GM21529 (cell line): ENCODE measurements at regions not wholly inside any gene's neighbourhood (a gene's known extent, or its start where the extent isn't known, plus 50 kb on each side); places are given as distances from the start of the nearest gene placed in this dataset.
"Not testable (repeated sequence)": the region's sequence is repeated elsewhere in the genome, so short reads cannot be mapped to it uniquely, and the experiment has no call there.

Experiments
- ATAC-seq: cut with Tn5 transposase; IDR thresholded peaks from one replicate; pipeline ENCODE4 v1.9.1; 2021; ENCODE audit not compliant: unreplicated experiment

DNA sequence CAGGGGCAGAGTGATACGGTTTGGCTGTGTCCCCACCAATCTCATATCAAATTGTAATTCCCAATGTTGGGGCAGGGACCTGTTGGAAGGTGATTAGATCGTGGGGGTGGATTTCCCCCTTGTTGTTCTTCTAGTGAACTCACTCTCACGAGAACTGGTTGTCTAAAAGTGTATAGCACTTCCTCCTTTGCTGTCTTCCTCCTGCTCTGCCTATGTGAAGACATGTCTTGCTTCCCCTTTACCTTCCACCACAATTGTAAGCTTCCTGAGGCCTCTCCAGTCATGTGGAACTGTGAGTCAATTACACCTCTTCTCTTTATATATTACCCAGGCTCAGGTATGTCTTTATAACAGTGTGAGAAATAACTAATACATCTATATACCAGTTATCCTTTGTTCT is 706.4 kb upstream of the KLHL1 start:
- ATAC-seq = no peak

DNA sequence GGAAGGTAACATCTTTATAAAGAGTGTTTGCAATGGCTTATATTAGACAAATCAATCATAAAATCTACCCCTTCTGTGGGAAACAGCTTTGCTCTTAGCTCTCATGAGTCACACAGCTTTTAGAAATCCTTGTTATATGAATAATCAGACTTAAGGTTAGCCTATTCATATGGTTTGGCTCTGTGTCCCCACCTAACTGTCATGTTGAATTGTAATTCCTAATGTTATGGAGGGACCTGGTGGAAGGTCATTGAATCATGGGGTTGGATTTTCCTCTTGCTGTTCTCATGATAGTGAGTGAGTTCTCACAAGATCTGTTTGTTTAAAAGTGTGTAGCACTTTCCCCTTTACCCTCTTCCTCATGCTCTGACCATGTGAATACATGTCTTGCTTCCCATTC is 704.2 kb upstream of the KLHL1 start:
- ATAC-seq = no peak

DNA sequence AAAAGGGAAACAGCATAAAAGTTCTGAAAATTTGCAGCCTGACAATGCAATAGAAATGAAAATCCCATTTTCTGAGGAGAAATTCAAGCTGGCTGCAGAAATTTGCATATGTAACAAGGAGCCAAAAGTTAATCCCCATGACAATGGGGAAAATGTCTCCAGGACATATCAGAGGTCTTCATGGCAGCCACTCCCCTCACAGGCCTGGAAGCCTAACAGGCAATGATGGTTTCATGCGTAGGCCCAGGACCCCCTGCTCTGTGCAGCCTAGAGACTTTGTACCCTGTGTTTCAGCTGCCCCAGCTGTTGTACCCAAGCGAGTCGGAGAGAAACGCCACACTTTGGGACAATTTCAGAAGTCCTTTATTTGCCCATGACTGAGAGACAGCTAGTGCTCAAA is 701.3 kb upstream of the KLHL1 start:
- ATAC-seq = no peak

DNA sequence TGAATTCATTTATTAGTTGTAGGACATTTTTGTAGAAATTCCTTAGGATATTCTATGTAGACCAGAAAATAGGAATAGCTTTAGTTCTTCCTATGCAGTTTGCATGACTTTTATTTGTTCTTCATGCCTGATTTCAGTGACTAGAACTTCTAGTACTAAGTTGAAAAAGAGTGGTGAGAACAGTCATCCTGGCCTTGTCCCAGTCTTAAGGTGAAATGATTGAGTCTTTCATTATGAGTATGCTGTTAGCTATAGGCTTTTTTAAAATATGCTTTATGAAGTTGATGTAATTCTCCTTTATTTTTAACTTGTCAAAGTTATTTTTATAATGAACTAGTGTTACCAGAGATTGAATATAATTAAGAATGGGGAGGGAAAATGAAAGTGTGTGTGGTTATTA is 690.1 kb upstream of the KLHL1 start:
- ATAC-seq = no peak

DNA sequence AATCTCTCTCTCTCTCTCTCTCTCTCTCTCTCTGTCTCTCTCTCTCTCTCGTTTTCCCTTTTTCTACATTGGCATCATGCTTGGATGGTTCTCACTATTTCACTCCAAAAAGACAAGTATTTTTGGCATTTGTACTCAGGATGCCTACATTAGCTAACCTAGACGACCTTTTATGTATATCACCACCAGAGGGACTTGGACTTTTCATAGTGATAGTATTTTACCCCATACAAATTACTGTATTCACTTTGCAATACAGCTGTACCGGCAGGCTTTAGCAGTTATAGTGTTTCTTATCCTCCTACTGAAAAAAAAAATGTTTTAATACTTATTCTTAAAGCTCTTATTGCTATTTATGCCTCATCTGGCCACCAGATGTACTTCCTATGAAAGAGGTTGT is 687.2 kb upstream of the KLHL1 start:
- ATAC-seq = no peak

DNA sequence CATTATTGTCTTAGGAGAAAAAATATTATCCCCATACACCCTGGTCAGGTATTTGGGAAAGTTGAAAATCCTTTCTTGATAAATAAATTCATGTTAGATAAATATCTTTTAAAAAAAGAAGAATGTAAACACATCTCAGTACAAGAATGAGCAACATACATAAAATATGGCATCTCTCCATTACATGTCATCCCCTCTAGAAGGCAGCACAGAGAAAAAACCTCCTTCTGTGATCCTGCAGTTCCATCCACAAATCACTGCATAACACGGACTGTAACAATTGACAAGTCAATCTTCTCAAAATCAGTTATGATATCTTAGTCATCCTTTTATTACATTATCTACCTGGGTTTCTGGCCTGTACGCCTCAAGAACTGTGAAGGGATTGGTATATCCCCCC is 683.9 kb upstream of the KLHL1 start:
- no peak for ATAC-seq

DNA sequence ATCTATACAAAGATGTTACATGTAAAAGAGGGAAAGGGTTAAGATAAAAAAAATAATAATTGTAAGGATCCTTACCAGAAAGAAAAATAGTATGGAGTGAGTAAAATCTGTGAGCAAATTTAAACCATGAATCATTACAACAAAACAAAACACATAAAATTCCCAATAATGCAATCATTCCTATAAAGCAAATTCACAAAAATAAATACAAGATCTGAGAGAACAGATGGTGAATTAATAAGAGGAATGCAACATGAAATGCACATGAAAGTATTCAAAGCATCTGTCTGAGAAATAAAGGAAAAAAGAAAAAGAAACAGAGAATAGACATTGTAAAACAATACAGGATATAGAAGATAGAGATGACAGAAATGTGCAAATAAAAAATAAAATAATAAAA is 681.5 kb upstream of the KLHL1 start:
- ATAC-seq = no peak

DNA sequence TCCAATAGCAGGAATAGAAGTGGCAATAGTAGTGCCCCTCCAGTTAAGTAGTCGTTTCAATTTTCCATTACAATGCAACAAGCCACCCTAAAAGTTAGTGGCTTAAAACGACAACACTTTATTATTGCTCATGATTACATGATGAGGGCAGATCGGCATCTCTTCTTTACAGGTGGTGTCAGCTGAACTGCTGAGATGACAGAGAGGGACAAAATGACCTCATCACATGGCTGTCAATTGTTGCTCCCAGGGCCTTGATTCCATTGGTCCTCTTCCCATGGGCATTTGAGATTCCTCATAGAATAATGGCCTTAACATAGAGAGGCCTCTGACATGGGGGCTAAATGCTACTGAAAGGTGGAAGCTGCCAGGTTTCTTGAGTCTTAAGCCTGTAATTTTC is 679.8 kb upstream of the KLHL1 start:
- no peak for ATAC-seq

DNA sequence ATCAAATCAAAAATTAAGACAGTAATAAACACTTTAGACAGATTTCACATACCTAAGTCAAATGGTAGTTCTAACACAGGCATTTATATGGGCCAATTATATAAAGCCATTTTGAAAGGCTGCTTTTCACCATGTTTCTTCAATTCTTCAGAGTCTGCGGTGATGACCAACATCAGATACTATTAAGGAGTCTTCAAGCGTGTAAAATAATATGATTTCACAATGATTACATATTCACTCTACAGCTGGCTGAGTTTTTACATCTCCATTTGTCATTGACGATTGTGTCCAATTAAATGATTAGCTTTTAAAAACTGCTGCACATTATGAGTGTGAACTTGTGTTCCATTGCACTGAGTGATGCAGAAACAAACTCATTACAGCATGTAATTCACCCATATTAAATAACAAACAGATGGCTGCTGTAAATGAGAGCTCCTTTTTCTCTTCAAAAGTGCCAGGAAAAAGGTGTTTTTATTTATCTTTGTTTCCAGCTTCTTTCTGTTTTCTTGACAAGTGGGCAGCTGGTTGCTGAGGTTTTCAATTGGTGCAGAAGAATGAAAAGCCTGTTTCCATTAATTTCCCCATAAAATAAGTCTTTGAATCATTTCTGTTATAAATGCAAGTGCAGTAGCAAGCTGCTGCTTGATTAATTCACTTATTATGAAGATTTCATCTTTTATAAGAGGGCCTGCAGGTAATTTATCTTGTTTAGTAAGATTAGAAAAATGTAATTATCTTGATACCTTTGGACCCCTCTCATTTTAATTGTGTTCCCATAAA is 676.1 kb upstream of the KLHL1 start:
- no peak for ATAC-seq

DNA sequence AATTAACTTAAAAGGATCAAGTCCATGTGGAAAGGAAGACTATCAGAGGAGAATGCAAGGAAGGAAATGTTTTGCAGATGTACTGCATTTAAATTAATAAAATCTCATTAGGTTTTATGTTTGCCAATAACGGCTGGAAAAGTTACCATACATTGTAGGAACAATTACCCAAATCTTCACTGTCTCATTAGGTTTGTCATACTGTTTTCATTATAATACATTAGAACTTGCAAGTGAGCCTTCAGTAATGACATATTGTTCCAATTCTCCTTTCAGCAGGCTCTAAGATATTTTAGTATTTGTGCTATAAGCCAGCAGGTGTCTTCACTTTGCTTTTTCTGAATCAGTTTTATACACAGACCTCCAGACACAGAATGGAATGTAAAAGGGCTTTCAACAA is 661.6 kb upstream of the KLHL1 start:
- ATAC-seq = no peak

DNA sequence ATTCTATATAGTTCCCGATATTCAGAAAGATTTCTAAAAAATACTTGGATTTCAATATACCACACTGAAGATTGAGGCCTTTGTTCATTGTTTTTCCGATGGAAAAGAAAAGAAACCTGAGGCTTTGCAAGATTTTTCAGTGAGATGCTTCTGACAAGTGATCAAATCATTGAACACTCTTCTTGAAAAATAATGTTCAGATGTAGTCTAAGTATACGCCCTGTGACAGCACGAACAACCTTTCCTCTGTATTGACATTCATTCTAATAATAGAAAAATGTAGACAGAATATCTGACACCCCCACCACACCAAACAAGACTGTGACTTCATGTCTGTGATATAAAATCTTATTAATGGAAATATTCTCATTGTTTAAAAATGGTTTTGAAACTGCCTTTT is 650.7 kb upstream of the KLHL1 start:
- ATAC-seq = no peak

DNA sequence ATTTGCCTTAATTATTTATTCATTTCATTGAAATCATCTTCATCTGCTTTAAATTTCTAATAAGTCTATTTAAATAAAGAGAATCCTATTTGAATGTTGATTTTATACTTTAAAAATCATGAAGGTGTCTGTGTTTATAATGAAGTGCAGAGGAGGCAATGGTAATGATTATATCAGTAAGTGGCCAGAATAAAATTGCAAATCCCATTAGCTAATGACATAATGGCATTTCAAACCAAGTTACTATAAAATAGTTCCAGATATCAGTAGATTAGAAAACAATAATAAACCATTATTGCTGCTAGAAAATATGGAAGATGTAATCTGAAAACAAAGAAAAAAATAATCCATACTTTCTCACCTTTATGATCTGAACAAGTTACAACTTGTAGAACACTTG is 647.8 kb upstream of the KLHL1 start:
- no peak for ATAC-seq

DNA sequence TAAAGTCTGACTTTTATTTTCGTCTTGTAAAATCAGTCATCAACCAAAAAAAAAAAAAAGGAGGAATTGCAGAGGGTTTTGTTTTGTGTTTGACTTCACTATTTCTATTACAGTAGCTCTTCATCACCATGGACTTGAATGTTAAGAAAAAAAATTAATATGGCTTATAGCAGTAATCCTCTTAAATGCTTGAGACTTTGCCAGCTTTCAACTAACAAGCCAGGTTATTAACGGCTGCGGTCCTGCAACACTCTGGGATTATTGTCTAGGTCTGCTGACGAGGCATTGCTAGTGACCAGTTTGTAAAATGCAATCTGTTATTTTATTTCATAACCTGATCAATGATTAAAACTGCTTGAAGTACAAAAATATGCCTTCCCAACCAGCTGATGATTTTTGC is 647.2 kb upstream of the KLHL1 start:
- ATAC-seq = no peak

DNA sequence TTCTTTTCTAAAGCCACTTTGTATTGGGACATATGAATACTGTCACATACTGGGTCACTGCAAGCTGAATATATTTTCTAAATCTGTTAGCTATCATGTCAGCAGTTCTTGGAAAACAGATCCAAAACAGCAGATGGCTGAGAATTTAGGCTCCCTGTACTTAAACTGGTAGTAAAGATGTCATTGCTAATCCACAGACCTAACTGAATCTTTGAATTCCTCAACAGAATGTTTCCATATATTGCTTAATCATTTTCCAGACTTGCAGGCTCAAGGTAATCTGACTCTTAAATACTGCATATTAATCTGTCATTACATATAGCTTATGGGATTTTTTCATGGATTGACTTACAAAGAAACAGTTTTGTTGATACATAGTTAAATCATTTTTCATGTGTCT is 639.0 kb upstream of the KLHL1 start:
- no peak for ATAC-seq

DNA sequence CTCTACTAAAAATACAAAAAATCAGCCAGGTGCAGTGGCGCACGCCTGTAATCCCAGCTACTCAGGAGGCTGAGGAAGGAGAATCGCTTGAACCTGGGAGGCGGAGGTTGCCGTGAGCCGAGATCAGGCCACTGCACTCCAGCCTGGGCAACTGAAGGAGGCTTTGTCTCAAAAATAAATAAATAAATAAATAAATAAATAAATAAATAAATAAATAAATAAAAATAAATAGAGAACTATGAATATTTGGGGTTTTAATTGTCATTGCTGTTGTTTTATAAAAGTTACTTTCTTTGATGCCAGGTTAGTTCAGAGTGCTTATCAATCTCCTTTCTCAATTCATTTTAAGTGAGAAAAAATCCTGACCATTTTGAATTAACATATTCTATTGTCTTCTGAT is 638.2 kb upstream of the KLHL1 start:
- not testable (repeated sequence) for ATAC-seq

DNA sequence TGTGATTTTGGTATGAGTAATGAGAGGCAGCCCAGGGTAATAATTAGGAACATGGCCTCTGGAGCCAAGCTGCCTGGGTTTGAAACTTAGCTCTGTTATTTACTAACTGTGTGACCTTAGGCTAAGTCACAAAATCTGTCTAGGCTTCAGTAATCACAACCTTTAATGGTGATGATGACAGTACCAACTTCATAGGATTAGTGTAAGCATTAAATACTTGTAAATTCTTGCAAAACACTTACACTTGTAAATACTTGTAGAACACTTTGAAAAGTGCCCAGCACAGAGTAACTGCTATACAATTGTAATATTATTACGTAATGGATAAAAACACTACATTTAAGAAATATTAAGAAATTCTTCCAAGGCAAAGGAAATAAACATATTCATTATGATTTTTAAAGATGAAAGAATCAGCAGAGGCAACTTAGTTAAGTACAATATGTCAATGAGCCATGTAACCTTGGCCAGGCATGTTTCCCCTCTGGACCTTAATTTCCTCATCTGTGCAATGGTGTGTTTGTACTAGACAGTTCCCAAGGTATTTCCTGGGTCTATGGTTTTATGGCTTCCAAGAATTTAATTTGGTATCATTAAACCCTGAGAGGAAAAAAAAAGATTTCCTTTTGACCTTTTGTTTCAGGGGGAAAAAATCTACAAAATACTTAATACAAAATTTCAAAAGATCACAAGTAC is 628.5 kb upstream of the KLHL1 start:
- ATAC-seq = no peak

DNA sequence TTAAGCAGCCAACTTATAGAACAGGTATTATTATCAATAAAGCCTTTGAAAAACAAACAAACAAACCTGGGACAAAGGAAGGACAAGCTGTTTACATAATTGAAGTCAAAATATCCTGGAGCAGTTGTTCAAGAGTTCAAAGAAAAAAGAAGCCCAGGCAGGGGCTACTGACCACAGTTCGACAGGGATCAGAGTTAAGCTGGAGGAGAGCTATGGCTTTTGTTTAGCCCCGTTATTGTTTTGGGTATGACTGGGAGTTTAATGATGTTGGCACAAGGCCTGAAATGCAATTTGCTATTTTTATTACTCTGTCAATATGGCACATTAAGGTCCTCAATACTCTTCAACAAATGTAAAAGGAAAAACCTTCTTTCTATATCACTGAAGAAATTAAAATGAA is 624.4 kb upstream of the KLHL1 start:
- ATAC-seq = no peak

DNA sequence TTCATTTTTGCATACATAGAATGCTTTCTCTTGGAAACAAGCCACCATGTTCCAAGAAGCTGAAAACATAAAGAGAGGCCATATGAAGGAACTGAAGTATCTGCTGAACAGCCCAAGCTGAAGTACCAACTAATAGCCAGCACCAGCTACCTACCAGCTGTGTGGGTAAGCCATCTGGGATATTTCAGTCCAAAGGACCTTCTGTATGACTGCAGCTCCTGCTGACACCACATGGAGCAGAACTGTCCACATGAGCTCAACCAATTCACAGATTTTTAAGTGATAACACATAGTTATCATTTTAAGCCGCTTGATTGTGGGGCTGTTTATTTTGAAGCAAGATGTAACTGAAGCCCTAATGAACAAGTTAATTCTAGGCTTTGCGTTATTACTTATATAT is 621.1 kb upstream of the KLHL1 start:
- no peak for ATAC-seq

DNA sequence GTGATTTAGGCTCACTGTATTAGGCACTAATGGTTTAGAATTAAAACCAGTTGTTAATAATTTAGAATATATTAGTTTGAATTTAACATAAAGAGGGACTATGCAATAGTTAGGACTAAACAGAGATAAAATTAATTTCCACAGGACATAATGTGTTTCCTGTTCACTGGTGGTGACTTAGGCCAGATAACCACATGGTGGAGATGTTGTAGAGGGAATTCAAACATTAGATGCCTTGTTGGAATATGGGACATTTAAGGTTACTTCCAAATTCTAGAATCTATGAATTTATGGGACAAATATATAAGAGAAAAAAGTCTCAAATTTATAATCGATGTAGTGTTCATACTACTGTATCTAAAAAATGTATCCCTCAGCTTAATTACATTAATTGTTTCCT is 615.5 kb upstream of the KLHL1 start:
- ATAC-seq = no peak

DNA sequence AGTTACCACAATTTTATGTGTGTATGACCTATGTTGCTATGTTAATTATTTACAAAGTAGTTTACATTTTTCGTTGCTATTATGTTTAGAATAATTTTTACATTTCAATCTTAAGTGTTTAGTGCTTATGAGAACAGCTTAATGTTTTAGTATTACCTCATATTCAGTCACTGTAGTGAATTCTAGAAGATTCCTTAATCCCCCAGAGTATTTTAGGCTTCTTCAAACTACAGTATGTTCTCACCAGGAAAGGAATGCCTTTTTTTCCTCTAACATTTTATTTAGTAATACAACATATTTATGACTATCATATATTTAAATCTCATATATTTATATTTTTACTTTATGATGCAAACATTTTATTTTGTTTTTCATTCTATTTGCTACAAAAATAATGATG is 612.1 kb upstream of the KLHL1 start:
- no peak for ATAC-seq

DNA sequence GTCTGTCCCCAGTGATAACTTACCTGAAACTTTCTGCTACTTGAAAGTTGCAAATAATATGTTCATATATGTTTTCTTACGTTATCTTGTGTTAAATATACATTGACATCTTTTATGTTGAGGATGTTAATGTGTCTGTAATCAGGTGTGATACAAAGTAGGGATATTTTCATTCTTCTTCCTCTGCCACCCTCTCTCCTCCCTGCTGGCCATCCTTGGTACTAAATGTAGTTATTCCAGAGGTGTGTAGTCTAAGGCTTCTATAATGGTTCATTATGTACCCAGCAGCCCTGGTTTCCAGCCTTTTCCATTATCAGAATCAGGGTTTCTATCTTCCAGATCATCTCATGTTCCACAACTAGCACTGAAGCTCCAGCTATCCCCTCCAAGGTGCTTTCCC is 606.7 kb upstream of the KLHL1 start:
- no peak for ATAC-seq

DNA sequence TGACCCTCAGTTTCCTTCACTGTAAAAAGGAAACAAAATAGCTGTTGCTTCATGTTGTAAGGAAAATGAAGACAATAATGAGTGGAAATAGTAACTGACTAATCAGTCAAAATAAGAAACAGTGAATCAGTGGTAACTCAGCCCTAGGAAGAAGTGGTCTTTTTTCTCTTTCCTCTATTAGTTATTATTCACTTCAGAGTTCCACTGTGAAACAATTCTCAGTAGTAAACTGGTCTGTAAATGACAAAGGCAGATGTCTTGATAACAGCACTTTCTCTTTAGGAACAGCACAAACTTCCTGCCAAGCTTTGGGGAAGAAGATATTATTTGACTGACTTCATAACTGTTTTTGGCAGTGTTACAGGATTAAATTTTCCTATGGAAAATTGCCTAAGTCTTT is 600.5 kb upstream of the KLHL1 start:
- no peak for ATAC-seq

DNA sequence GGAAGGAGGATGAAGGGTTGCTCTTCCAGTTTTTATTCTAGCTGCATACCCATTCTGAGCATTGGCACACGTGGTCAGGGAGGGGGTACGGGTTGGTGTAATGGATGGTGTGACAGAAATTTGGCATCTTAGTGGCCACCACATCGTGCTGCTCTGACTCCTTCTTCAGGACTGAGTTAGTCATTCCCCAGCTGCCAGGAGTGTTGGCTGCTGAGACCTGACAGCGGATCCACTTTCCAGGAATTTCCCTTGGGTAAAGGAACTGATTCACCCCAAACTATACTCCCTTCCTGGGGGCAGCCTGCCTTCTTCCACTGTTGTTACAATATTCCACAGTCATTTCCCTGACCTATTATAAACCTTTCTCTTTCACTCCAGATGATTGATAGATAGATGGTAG is 595.5 kb upstream of the KLHL1 start:
- ATAC-seq = no peak
